HepG2 (cell line): ENCODE measurements at regions not wholly inside any gene's neighbourhood (a gene's known extent, or its start where the extent isn't known, plus 50 kb on each side); places are given as distances from the start of the nearest gene placed in this dataset.

Experiments used
- ATAC-seq: fragments of 200-7000 bp; cut with Tn5 transposase; 3 replicates; pipeline ENCODE4 v1.9.1; 2020; ENCODE audit warnings: mild to moderate bottlenecking, moderate library complexity
- BruUV-seq: library from RNA; stranded (reverse); fragments of 400-500 nt; replicated peaks from 2 replicates; lab custom pipeline; 2021; lab: Mats Ljungman, UMichigan
- CTCF ChIA-PET: fragments of 300-600 bp; formaldehyde crosslinking; extraction: SDS; loops from one replicate; lab custom pipeline; 2021; ENCODE audit warnings: low total read pairs, inconsistent platforms, low intra/inter-chr PET ratio; lab: Yijun Ruan, JAX
- POLR2A ChIA-PET: fragments of 350-600 bp; sonication (Branson Sonifier 250); formaldehyde crosslinking; loops from one replicate; lab custom pipeline; 2020; ENCODE audit warnings: antibody characterized with exemption, inconsistent platforms; lab: Yijun Ruan, JAX
- DNase-seq: peaks from one replicate; pipeline ENCODE4 v3.0.0-alpha.2; 2015; ENCODE audit warnings: low spot score
- FAIRE-seq: peaks from 3 replicates; lab custom pipeline; 2011; peaks lifted over from hg19 to GRCh38; lab: Jason Lieb, UNC
- H2AFZ ChIP-seq: one replicate; pipeline ENCODE4 v1.6.1; 2011; ENCODE audit warnings: low read length, inconsistent platforms
- H3K27ac ChIP-seq: fragments of 300-600 bp; 3 replicates; pipeline ENCODE4 v1.8.0; 2011; ENCODE audit warnings: mixed run types, mild to moderate bottlenecking, mixed read lengths, low read length, inconsistent platforms; ENCODE audit not compliant: insufficient read depth; ENCODE audit errors: extremely low read length
- H3K27me3 ChIP-seq, 2 experiments: fragments of 200-600 bp in 1 of 2; 2 replicates in 1 of 2; 3 replicates in 1 of 2; pipeline versions ENCODE4 v1.6.0 to v1.8.0; 2011; ENCODE audit warnings: low read length in 2 of 2, mild to moderate bottlenecking in 2 of 2, moderate library complexity in 2 of 2, inconsistent platforms in 1 of 2; ENCODE audit not compliant: insufficient read depth in 2 of 2, control insufficient read depth in 1 of 2
- H3K36me3 ChIP-seq, 2 experiments: fragments of 200-600 bp in 1 of 2; replicated peaks in 1 of 2; 2 replicates in 1 of 2; 3 replicates in 1 of 2; pipeline versions ENCODE4 v1.5.1 to v1.8.0; 2011; ENCODE audit warnings: low read length in 2 of 2, inconsistent platforms in 1 of 2; ENCODE audit not compliant: insufficient read depth in 2 of 2, control insufficient read depth in 1 of 2
- H3K4me1 ChIP-seq: 2 replicates; pipeline ENCODE4 v1.5.1; 2012; ENCODE audit warnings: low read length, inconsistent platforms; ENCODE audit not compliant: insufficient read depth
- H3K4me2 ChIP-seq: 2 replicates; pipeline ENCODE4 v1.6.0; 2011; ENCODE audit warnings: low read depth, low read length, inconsistent platforms
- H3K4me3 ChIP-seq, 3 experiments: fragments of 200-600 bp in 1 of 3; sonication (generic), shearing (Covaris generic) in 1 of 3; replicated peaks in 1 of 3; 2 replicates each; pipeline ENCODE4 v1.5.1; 2011 to 2016; ENCODE audit warnings: low read length in 3 of 3, inconsistent platforms in 2 of 3, low read depth in 2 of 3, mild to moderate bottlenecking in 2 of 3, control low read depth in 1 of 3, mixed read lengths in 1 of 3; ENCODE audit not compliant: insufficient read depth in 1 of 3
- H3K79me2 ChIP-seq: one replicate; pipeline ENCODE4 v1.6.1; 2011; ENCODE audit warnings: low read length, inconsistent platforms; ENCODE audit not compliant: insufficient read depth
- H3K9ac ChIP-seq: 2 replicates; pipeline ENCODE4 v1.6.0; 2011; ENCODE audit warnings: mild to moderate bottlenecking, low read depth, low read length, inconsistent platforms; ENCODE audit not compliant: insufficient read depth
- H3K9me3 ChIP-seq: 2 replicates; pipeline ENCODE4 v1.5.1; 2012; ENCODE audit warnings: mild to moderate bottlenecking, low read length
- H4K20me1 ChIP-seq: 2 replicates; pipeline ENCODE4 v1.6.0; 2011; ENCODE audit warnings: inconsistent platforms, mild to moderate bottlenecking, low read length, moderate library complexity; ENCODE audit not compliant: insufficient read depth
- ARID4A ChIP-seq: sonication (generic); formaldehyde crosslinking; IDR thresholded peaks from 2 replicates; pipeline ENCODE4 v1.5.0; 2020; ENCODE audit warnings: mild to moderate bottlenecking, missing genetic modification reagents, borderline replicate concordance
- BRD4 ChIP-seq: sonication (generic); formaldehyde crosslinking; IDR thresholded peaks from 2 replicates; pipeline ENCODE4 v1.4.0; 2020; ENCODE audit warnings: missing genetic modification reagents
- FOXC1 ChIP-seq: sonication (generic); formaldehyde crosslinking; IDR thresholded peaks from 2 replicates; pipeline ENCODE4 v1.8.0; 2022; ENCODE audit warnings: mild to moderate bottlenecking, missing genetic modification reagents, borderline replicate concordance
- HOXA3 ChIP-seq: sonication (generic); formaldehyde crosslinking; IDR thresholded peaks from 2 replicates; pipeline ENCODE4 v1.5.0; 2020; ENCODE audit warnings: missing genetic modification reagents
- IRX3 ChIP-seq: sonication (generic); formaldehyde crosslinking; IDR thresholded peaks from 2 replicates; pipeline ENCODE4 v1.8.1; 2023; ENCODE audit warnings: mild to moderate bottlenecking, low read depth, missing genetic modification reagents, borderline replicate concordance
- RXRA ChIP-seq: sonication (generic); formaldehyde crosslinking; IDR thresholded peaks from 2 replicates; pipeline ENCODE4 v1.5.1; 2020; ENCODE audit warnings: missing genetic modification reagents
- TFAP4 ChIP-seq: sonication (generic); IDR thresholded peaks from 2 replicates; pipeline ENCODE4 v1.6.1; 2016; ENCODE audit warnings: low read depth, borderline replicate concordance
- TFDP2 ChIP-seq: sonication (generic); formaldehyde crosslinking; IDR thresholded peaks from 2 replicates; pipeline ENCODE4 v1.4.0; 2020; ENCODE audit warnings: missing genetic modification reagents
- ZBTB7B ChIP-seq: sonication (generic); formaldehyde crosslinking; IDR thresholded peaks from 2 replicates; pipeline ENCODE4 v1.4.0; 2020; ENCODE audit warnings: missing genetic modification reagents
- ZC3H4 ChIP-seq: sonication (generic); formaldehyde crosslinking; IDR thresholded peaks from 2 replicates; pipeline ENCODE4 v1.4.0; 2020; ENCODE audit warnings: missing genetic modification reagents, borderline replicate concordance
- ZNF138 ChIP-seq: sonication (generic); formaldehyde crosslinking; IDR thresholded peaks from 2 replicates; pipeline ENCODE4 v1.5.0; 2020; ENCODE audit warnings: mild to moderate bottlenecking, low read depth, missing genetic modification reagents
- ZNF160 ChIP-seq: sonication (generic); formaldehyde crosslinking; IDR thresholded peaks from 2 replicates; pipeline ENCODE4 v1.8.0; 2022; ENCODE audit warnings: mild to moderate bottlenecking, inconsistent platforms, missing genetic modification reagents
- ZNF34 ChIP-seq: sonication (generic); formaldehyde crosslinking; IDR thresholded peaks from 2 replicates; pipeline ENCODE4 v1.4.0; 2020; ENCODE audit warnings: mild to moderate bottlenecking, missing genetic modification reagents, borderline replicate concordance
- ZNF549 ChIP-seq: sonication (generic); formaldehyde crosslinking; IDR thresholded peaks from 2 replicates; pipeline ENCODE4 v1.5.0; 2020; ENCODE audit warnings: missing genetic modification reagents
- ZNF720 ChIP-seq: sonication (generic); formaldehyde crosslinking; IDR thresholded peaks from 2 replicates; pipeline ENCODE4 v1.4.0; 2020; ENCODE audit warnings: missing genetic modification reagents
- WGBS: methylation state at CpG from one replicate; pipeline ENCODE4 v1.1.6; 2017; ENCODE audit warnings: low lambda C conversion rate; 5-methylcytosine and 5-hydroxymethylcytosine counted together
- in situ Hi-C: cut with HindIII; loops from 2 replicates; pipeline ENCODE4 v1.10.0; 2017; ENCODE audit warnings: low pct_unique_long_range_greater_than_20kb; ENCODE audit not compliant: extremely low pct_ligation_motif_present
- intact Hi-C: fragments of 100-400 bp; cut with micrococcal nuclease; formaldehyde crosslinking; loops from one replicate; pipeline ENCODE4 v1.10.0; 2022; ENCODE audit not compliant: unreplicated experiment

GRCh38 chrX:42943051-42943974, 165.3 kb upstream of the PPP1R2C start (continued):
- TF ChIP-seq ZNF34 (CRISPR knock-in tag): no peak
- no peak for TF ChIP-seq BRD4
- no peak for TF ChIP-seq TFAP4

GRCh38 chrX:42944381-42944998, 166.5 kb upstream of the PPP1R2C start:
- intact Hi-C loops (no loop called here), in situ Hi-C loops (no loop called here)
- H3K4me2 ChIP-seq: no peak overlapping the region
- ChIA-PET CTCF (no interaction called here), POLR2A (no interaction called here)
- no peak for ATAC-seq
- BruUV-seq: no TSS peak
- H2AFZ ChIP-seq: no peak overlapping the region
- H3K36me3 ChIP-seq: no peaks in the 10 kb centered on the region
- no peak for DNase-seq
- H3K4me3 ChIP-seq: no peak overlapping the region
- no peaks in the 10 kb centered on the region for H3K79me2 ChIP-seq
- no peak overlapping the region for H3K27ac ChIP-seq
- H3K27me3 ChIP-seq: no peaks in the 10 kb centered on the region
- H4K20me1 ChIP-seq: no peaks in the 10 kb centered on the region
- no peaks in the 10 kb centered on the region for H3K4me1 ChIP-seq
- H3K9ac ChIP-seq: no peak overlapping the region
- whole genome bisulfite sequencing: 10% methylated on average over 2 of the region's 3 CpGs
- no peaks in the 10 kb centered on the region for H3K9me3 ChIP-seq
- FAIRE-seq: no peak
- no peak for TF ChIP-seq RXRA (CRISPR knock-in tag)
- no peak for TF ChIP-seq TFDP2 (CRISPR knock-in tag)
- no peak for TF ChIP-seq FOXC1 (CRISPR knock-in tag)
- TF ChIP-seq ZNF720: no peak
- no peak for TF ChIP-seq ZNF549 (CRISPR knock-in tag)
- TF ChIP-seq ZNF160 (CRISPR knock-in tag): no peak
- TF ChIP-seq ARID4A: no peak
- TF ChIP-seq ZC3H4 (CRISPR knock-in tag): no peak
- no peak for TF ChIP-seq IRX3 (CRISPR knock-in tag)
- TF ChIP-seq ZNF138 (CRISPR knock-in tag): no peak
- no peak for TF ChIP-seq HOXA3 (CRISPR knock-in tag)
- no peak for TF ChIP-seq ZBTB7B
